ENCODE measurements at regions not wholly inside any gene's neighbourhood (a gene's known extent, or its start where the extent isn't known, plus 50 kb on each side); places are given as distances from the start of the nearest gene placed in this dataset.

DNA sequence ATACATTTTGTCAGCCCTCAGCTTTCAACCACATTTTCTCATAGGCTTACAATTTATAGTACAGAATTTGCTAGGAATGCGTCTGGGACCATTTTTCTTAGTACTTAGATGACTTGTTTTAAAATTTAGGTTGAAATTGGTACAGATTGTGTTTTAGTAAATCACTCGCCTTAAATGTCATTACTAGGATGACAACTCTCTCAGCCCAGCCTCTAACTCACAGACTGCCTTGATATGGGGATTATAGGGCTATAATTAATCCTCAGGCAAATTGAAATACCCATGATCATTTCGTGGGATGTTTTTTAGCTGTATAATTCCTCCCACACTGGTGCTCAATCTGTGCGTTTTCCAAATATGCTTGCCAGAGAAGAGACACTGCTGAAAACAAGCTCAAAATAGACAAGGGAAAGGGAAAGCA, 299.7 kb upstream of the AKR1E2 start:
- DNase-seq = no peak

DNA sequence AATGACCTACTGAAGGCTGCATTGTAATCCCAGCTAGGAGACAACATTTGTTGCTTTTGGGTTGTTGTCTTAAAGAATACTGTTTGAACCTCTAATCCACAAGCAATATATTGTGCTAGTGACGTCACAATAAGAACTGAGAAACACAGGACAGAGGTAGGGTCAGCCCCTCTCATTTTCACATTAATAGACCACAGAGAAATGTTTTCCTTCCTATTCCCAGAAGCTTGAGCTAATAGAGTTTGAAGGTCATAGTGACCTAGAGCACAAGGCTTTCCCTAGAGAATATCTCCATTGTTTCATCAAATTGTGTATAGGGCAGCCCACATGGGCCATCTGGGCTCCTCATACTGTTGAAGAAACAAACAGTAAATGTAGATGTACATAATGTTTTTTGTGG, 300.9 kb upstream of the AKR1E2 start:
- DNase-seq = no peak

DNA sequence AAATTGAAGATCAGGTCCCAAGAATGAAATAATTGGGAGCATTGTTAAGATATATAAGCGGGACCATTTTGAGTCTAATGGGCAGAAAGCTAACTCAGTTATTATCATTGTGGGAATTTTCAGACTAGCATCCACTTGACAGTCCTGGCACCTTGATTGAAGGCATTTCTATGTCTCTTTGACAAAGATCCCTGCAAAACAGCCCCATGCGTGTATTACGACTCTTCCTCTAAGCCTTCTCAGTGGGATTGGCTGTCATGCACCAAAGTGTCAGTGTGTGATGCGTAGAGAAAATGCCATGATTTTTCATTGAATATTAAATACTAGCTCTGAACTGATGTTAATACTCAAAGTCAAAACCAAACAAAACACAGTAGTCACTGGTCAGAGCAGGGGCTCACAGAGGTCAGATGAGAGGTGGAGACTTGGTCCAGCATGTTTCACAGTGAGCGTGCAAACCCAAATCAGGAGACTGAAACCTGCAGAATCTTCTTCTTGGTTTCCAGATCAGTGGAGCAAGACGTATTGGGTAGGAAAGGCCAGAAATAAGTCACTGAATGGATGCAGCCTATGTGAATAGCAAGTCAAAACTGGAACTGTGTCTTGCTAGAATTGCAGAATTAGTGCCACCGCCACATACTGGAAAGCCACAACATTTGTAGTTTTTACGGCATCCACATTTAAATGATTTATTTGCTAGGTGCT, 303.6 kb upstream of the AKR1E2 start:
- DNase-seq = no peak

DNA sequence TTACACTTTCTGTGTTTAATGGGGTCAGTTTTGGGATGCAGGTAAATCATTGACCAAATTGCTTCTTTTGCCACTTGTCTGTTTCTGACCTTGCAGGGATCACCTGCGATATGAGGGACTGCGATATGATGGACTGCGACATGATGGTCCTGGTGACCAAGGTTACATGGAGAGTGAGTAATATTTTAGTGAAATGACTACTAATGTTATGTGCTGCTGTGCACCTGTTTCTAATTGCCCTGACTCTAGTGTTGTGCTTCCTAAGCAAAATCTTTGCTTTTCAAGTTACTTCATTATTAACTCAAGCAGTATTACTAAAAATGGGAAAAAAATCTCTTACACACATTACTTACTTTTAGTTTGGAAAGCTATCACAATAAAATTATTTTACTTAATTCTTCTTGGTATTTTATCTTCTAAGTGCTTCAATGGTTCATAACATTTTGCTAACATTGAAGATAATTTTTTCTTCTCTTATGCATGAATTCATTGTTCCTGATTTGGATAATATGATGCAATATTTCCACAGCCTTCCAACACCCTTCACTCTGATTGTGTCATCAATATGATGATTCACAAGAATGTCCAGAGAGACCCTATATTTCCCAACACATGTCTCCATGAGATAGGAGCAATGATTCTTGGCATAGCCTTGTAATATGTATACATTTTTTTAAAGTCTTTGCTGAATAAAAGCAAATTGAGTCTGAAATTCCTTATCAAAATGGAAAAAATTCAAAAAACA, 306.2 kb upstream of the AKR1E2 start:
- no peak for DNase-seq

DNA sequence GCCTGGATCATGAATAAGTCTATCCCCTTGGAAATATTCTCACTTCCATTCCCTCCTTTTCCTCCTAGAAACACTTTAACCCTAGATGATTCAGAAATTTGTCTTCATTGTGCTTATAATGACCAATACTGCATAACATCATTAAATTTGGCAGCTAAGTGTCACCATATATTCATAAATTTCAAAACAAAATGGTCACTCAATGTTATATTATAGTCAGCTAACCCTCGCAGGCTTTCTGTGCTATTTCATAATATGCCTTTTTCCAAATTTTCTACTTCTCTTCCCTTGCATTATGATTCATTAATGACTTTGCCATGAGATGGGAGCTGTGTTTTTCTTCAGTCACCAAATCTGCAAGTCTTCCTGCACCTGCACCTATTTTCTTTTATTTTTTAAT, 308.3 kb upstream of the AKR1E2 start:
- DNase-seq = no peak

DNA sequence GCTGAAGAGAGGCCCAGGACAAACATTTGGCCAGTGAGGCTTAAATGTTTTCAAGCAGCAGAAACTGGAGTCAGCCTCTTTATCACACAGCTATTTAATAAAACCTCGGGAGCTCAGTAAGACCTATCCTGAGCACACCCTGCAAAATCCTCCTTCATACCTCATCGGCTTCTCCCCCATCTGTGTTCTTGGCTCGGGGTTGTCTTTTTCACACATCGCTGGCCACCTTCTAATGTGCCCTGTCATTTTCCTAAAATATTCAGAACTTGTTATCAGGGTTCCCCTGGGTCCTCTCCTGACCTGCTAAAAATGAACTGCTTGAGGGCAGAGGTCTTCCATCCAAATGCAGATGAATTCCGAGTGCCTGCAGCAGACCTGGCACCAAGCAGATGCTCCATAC, 310.3 kb upstream of the AKR1E2 start:
- no peak for DNase-seq

DNA sequence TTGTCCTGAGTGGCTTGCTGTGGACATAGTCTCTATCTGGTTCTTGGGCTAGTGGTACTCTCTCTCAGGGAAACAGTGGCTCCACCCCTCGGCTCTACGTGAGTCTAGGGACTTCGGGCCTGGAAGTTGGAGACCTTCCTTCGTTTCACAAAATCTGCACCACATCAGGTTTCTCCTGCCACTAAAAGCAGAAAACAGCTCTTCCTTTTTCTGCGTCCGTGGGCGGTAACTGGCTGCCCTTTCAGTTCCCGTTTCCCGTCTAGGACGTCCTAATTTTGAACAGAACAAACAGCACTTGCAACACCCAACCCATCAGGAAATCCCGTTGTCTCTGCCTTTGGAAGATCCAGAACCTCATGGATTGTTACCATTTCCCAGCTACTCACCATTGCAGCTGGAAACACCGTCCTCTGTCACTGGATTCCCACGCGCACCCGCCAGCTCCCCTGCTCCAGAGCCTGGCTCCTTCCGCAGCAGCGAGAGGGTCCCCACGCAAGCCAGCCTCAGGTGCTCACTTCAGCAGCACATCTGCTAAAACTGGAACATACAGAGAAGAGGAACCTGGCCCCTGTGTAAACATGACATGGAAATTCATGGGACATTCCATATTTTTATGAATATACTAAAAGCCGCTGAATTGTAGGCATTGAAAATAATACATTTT, 311.4 kb upstream of the AKR1E2 start:
- no peak for DNase-seq

DNA sequence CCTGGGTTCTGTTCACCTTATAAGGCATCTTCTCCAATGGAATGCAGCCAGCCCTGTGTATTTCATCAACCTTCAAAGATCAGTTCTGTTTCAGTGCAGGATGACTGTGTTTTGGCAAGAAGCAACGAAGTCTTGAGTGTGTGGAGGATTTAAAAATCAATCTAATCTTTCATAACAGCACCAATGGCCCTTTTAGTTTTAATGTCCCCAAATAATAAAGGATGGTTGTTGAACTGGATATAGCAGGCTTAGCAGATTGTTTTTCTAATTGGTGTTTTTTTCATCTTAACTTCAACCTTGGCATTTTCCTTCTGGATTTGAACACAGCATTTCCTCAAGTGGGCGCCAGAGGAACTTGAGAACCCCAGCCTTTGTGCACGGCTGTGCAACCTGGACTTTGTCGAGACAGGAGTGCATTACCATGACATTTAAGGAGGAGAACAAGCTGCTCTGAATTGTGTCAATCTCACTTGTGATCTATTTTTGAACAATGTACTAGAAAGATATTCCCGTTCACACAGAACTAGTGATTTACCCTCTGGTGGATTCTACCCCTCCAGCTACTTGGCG, 313.3 kb upstream of the AKR1E2 start:
- DNase-seq = no peak

DNA sequence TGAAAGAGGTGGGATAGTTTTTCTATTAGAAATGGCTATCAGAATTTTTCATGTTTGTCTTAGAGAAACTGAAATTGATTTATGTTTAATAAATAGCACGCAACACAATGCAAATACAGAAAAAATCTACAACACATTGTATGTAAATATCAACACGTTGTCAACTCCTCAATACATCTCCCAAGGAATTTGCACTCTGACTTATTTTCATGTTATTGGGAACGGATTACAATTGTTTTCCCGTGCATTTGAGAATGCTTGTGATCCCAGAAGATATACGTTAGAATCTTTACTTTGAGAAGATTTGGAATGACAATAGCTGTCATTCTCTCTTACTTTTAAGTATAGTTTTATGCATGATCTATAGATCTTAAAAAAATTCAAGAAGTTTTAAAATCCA, 313.8 kb upstream of the AKR1E2 start:
- no peak for DNase-seq

DNA sequence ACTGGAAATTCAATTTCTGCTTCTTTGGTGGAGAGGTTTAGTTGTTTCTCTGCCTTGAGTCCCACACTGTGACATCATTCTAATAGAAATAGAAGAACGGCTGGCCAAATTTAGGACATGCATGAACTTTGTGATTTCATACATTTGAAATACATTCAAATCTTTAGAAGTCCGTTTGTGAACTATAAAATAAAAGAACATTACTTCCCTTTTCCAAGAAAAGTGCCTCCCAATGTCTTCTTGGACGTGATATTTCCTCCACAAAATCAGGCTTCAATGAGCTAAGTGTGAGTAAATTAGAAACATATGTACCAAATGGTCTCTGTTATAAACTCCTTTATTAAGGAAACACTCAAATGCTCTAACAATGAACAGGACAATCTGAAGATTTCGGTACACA, 314.5 kb upstream of the AKR1E2 start:
- no peak for DNase-seq

DNA sequence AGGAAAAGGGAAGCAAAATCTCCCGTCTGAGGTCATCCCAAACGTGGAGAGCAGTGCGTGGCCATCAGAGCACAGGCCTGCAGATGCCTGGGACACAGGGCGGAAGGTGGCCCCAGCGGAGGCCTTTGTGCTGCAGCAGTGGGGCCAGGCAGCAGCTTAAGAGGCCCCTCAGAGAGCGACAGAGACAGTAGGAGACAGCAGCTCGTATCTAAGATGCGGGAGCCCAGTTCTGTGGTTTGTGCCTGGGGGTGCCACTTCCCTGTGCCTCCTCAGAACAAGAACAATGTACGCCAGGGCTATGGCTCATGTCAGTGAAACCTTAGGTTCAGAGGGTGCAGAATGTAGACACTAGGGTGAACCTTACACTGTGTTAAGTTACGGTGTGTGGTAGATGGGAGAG, 316.6 kb upstream of the AKR1E2 start:
- no peak for DNase-seq

DNA sequence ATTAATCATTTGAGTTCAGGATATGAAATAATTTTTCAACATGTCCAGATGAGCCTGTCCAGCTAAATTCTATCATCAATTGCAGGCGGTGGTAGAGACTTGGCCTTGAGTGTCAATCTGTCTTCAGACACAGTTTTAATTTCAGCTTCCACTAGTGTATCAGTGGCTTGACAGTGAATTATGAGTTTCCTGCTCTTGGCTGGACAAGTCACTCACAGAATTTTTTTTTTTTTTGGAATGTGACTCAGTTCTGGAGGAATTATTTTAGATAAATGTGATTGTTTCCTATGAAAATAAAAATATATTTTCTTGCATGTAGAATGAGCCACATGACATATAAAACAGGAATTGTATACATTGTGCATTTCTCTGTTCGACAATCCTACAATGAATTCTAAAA, 319.9 kb upstream of the AKR1E2 start:
- DNase-seq = no peak

DNA sequence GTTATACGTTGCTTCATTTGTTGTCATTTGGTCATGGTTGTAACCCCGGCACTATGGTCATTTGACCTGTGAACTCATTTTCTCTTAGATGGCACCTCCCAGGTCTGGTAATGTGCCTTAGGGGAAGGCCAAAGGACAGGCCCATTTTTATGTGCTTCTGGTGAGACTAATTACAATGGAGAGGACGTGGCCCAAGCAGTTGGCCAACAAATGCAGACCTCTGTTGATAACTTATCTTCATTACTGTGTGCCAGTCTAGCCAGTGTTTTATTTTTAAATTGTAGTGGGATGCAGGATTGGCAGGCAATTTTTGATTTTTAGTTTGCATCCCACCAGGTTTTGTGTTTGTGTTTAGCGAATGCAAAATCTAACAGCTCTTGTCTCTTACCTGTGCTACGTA, 321.5 kb upstream of the AKR1E2 start:
- DNase-seq = no peak

DNA sequence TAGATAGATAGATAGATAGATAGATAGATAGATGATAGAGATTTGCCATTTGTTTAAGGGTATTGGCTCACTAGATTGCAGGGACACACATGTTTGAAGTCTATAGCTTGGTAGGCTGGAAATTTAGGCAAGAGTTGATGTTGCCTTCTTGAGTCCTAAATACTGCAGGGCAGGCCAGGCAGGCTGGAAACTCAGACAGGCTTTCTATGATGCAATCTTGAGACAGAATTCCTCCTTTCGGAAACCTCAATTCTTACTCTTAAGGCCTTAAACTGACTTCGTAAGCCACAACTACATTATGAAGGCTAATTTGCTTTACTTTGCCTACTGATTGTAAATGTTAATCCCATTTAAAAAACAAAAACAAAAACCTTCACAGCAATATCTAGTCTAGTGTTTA, 322.9 kb upstream of the AKR1E2 start:
- no peak for DNase-seq

DNA sequence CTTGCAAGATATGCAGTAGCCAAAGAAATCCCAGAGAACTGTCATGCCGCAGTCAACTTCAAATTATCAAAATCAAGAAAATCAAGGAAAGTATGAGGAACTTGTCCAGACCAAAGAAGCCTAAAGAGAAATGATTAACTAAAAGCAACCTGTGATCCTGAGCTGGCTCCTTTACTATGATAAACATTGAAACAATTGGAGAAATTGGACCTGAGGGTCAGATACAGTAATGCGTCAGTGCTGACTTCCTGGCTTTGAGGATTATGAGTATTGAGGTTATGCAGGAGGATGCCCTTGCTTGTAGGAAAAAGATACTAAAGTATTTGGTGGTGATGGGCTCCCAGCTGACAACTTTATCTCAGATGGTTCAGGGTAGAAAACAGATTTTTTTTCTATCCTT, 324.7 kb upstream of the AKR1E2 start:
- DNase-seq = no peak

DNA sequence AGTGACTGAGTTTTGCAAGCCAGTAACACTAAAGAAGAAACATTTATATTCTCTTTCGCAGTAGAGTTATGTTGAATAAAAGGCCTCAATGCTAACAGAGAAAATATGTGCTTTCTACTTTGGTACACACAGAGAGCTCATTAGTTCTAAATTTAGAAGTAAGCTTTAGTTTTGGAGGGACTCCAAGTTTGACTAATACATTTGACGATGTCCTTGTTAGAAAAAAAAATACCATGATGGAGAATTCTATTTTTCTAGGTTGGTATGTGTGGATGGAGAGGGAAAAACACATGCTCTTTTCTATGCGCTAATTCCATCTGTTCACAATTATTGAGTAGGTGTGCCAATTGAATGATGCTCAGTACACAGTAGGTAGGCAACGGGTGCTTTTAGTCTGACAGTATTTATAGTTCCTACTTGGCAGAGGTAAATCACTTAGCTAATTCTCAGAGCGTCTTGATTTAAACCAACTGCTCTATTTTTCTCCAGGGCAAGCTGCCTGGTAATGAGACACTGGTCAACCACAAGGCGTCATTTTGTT, 327.2 kb upstream of the AKR1E2 start:
- no peak for DNase-seq

DNA sequence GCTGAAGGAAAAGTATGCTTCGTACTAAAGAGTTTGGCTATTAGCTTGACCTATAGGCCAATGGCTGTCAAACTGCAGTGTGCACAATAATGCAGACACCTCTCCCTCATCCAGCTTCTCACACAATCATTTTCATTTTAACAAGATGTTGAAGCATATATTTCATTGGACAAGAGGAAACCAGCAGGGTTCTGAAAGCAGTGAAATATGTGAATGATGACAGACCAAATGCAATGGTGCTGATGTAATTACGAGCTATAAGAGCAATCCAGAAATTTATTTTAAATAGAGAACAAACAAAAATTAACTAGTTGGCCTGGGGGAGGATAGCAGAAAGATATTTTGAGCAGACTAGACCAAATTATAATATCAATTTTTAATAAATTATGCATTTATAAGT, 331.5 kb upstream of the AKR1E2 start:
- DNase-seq = no peak

DNA sequence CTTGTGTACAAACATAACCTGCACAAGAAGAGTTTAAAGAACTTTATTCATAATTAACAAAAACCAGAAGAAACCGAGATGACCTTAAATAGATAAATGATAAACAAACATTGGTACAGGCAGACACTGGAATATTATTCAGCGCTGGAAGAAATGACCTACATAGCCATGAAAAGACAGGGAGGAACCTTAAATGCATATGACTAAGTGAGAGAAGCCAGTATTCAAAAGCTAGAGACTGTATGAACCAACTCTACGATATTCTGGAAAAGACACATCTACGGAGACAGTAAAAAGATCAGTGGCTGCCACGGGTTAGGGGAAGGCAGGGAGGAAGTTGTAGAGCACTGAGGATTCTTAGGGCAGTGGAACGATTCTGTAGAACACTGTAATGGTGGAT, 333.8 kb upstream of the AKR1E2 start:
- DNase-seq = no peak

DNA sequence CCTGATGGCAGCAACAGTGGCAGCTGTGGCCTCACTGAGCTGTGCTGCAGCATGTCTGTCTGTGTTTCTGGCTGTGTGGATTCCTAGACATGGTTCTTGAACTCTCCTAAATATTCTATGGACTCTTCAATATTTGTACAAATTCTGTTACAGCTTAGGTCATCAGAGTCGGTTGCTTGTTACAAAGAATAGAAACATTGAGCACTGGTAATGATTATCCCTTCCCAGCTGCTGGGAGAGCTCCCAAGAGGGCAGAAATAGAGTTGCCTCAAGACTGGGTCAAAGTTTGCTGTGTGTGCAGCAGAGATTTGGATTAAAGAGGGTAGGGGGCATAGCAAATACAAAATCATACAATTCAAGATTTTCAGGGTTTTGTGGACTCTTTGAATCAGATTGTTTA, 337.1 kb upstream of the AKR1E2 start:
- DNase-seq = no peak

DNA sequence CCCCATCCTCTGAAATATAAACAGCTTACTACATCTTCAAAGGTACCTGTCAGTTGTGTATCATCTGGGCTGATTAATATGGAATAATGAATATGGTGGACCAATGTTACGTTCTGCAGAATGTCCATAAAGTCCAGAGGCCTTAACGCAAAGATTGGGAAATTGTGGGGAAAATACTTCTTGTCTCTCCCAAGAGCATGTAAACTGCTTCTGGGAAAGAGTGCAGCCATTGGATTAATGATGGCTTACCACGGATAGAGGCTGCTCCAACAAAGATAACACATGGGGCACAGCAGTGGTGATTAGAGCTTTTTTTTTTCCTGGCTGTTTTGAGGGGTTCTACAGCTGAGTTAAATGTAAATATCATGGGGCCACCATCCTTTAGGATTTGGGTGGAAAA, 340.4 kb upstream of the AKR1E2 start:
- DNase-seq = no peak

DNA sequence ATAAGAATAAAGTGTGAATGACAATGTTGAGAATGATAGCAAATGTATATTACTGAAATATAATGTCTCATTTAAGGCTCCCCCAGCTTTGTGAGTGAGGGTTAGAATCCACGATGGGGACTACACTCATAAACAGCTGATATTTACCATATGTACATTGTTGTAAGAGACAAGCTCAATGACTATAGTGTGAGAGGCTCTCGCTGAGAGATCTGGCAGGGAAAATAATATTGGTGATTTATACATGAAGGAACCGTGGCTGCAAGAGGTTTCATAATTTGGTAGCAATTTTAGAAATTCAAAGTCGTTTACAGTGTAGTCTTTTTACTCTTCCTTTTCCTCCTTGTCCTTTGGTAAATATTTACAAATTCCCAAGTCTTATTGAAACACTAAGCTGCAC, 342.2 kb upstream of the AKR1E2 start:
- no peak for DNase-seq

DNA sequence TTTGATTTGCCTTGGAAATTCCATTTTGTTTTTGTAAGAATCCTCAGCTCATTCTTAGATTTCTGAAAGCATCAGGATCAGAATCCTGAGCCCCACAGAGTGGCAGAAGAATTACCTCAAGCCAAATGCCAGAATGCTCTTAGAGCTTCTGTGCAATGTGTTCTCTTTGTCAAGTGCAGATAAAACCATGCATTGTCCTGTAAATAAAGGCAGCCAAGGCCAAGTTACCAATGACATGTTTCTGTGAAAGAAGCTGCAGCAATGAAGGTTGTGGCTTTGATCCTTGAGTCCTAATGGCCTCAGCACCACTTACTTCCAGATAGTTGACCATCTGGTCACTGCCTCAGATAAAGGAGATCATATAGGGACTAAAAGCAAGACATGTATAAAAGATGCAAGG, 343.3 kb upstream of the AKR1E2 start:
- DNase-seq = no peak

DNA sequence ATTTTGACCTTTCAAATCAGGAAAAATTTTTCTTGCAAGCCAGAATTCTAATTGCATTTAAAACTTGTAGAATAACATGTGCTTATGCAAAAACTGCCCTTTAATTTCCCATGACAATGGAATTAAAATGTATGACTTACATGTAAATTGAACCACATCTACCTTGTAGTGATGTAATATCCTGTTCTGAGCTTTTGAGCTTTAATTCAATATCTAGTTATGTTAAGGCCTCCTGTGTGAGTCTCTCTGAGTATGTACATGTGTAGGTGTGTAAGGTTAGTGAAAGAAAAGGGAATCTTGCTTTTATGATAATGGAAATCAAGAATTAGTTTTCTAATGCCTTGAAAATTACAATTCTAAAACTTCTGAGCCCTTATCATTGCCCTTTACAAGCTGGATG, 344.8 kb upstream of the AKR1E2 start:
- no peak for DNase-seq

Measured in right kidney (tissue), 1 donor.